MCF 10A (cell line): ENCODE measurements at regions not wholly inside any gene's neighbourhood (a gene's known extent, or its start where the extent isn't known, plus 50 kb on each side); places are given as distances from the start of the nearest gene placed in this dataset.
A peak's percentile ranks its signal among the peaks of the same experiment; 100 is the strongest.

Experiments
- BruUV-seq: library from RNA; stranded (reverse); fragments of 400-500 nt; replicated peaks from 2 replicates; lab custom pipeline; 2021; lab: Mats Ljungman, UMichigan
- CTCF ChIA-PET: fragments of 300-600 bp; sonication (Branson Sonifier 250); formaldehyde crosslinking; extraction: SDS; loops from one replicate; lab custom pipeline; 2021; ENCODE audit warnings: antibody characterized with exemption, inconsistent platforms; lab: Yijun Ruan, JAX
- POLR2A ChIA-PET: fragments of 300-600, 350-650 bp; sonication (Branson Sonifier 250); formaldehyde crosslinking; extraction: SDS; loops from one replicate; lab custom pipeline; 2020; ENCODE audit warnings: antibody characterized with exemption, inconsistent platforms; lab: Yijun Ruan, JAX
- DNase-seq: peaks from one replicate; pipeline ENCODE4 v3.0.0-alpha.2; 2018; ENCODE audit not compliant: unreplicated experiment
- H3K27ac Mint-ChIP-seq: one replicate; pipeline ENCODE4 v1.8.0; 2022; ENCODE audit warnings: mild to moderate bottlenecking, low read depth, mixed read lengths; ENCODE audit not compliant: unreplicated experiment
- H3K27me3 Mint-ChIP-seq: one replicate; pipeline ENCODE4 v1.8.0; 2022; ENCODE audit warnings: mixed read lengths; ENCODE audit not compliant: insufficient read depth, unreplicated experiment
- H3K36me3 Mint-ChIP-seq: one replicate; pipeline ENCODE4 v1.8.0; 2022; ENCODE audit warnings: mild to moderate bottlenecking, moderate library complexity, mixed read lengths; ENCODE audit not compliant: insufficient read depth, unreplicated experiment
- H3K4me1 Mint-ChIP-seq: one replicate; pipeline ENCODE4 v1.8.0; 2022; ENCODE audit warnings: mixed read lengths; ENCODE audit not compliant: insufficient read depth, unreplicated experiment
- H3K4me3 Mint-ChIP-seq: one replicate; pipeline ENCODE4 v1.8.0; 2022; ENCODE audit warnings: mild to moderate bottlenecking, moderate library complexity, mixed read lengths; ENCODE audit not compliant: unreplicated experiment
- H3K9me3 Mint-ChIP-seq: one replicate; pipeline ENCODE4 v1.8.0; 2022; ENCODE audit warnings: mixed read lengths; ENCODE audit not compliant: unreplicated experiment
- intact Hi-C: fragments of 100-400 bp; cut with micrococcal nuclease; formaldehyde crosslinking; loops from 2 replicates; pipeline ENCODE4 v1.14.1; 2022
- TF ChIP-seq, protein P1 (sequence below): fragments of 200-600 bp; IDR thresholded peaks from one replicate; pipeline ENCODE4 v1.8.0; 2022; ENCODE audit warnings: antibody characterized with exemption, mild to moderate bottlenecking; ENCODE audit not compliant: unreplicated experiment

- Mint-ChIP-seq H3K27me3 (no peaks in the 10 kb centered on the region), H3K27ac (peak overlapping the region; percentile 23), H3K36me3 (no peaks in the 10 kb centered on the region), H3K4me1 (peaks cover 20% of the 10 kb centered on the region), H3K9me3 (peaks cover 12% of the 10 kb centered on the region), H3K4me3 (no peak overlapping the region)
- ChIA-PET CTCF (interaction anchor here (0.6 to 1.5 kb wide), 5 partner anchors 14 to 214 kb away, joined by 3 read pairs; no protein-coding TSS in a partner anchor), POLR2A (interaction anchor here (1.8 to 1.9 kb wide), 2 partner anchors 55 to 63 kb away, joined by 6 to 8 read pairs; partner anchors contain the start of gene LRRK2)
- BruUV-seq, result no TSS peak
- DNase-seq, result no peak
- intact Hi-C loops, result no loop called here
- TF ChIP-seq, protein P1, sequence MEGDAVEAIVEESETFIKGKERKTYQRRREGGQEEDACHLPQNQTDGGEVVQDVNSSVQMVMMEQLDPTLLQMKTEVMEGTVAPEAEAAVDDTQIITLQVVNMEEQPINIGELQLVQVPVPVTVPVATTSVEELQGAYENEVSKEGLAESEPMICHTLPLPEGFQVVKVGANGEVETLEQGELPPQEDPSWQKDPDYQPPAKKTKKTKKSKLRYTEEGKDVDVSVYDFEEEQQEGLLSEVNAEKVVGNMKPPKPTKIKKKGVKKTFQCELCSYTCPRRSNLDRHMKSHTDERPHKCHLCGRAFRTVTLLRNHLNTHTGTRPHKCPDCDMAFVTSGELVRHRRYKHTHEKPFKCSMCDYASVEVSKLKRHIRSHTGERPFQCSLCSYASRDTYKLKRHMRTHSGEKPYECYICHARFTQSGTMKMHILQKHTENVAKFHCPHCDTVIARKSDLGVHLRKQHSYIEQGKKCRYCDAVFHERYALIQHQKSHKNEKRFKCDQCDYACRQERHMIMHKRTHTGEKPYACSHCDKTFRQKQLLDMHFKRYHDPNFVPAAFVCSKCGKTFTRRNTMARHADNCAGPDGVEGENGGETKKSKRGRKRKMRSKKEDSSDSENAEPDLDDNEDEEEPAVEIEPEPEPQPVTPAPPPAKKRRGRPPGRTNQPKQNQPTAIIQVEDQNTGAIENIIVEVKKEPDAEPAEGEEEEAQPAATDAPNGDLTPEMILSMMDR, result no peak
These were observed 56.2 kb upstream of the SLC2A13 start for GRCh38 chr12:40162033-40162432.

DNA sequence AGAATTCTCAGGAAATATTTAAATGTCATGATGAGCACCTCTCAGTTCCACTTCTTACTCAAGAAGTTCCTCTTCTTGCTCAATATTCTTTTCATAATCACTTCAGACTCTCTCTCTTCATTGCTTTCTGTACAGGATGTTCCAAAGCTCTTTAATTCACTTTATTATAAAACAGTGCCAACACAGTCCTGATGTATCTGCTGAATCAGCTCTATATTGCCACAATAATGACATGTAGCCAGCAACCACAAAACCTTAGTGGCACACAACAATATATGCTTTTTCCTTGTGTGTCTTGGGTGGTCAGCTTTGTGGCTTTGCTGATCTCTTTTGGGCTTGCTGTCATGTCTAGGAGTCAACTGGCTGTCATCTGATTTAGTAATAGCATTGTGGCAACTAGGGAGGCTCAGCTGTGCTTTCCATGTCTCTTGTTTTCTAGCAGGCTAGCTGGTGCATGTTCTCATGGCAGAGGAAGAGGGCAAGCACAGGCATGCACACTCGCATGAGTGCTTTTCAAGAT lies 52.8 kb upstream of the SLC2A13 start:
- Mint-ChIP-seq H3K9me3 (no peaks in the 10 kb centered on the region), H3K27me3 (no peaks in the 10 kb centered on the region), H3K4me1 (peaks cover 21% of the 10 kb centered on the region), H3K27ac (peak overlapping the region; percentile 90), H3K4me3 (peak overlapping the region; percentile 56), H3K36me3 (no peaks in the 10 kb centered on the region)
- intact Hi-C loops, result no loop called here
- peak; percentile 94 for DNase-seq
- TF ChIP-seq, protein P1, result no peak
- ChIA-PET POLR2A (interaction anchor here (0.6 to 4.8 kb wide), 27 partner anchors 9 to 157 kb away, joined by 3 to 52 read pairs (median 5); partner anchors contain the start of genes LRRK2 and SLC2A13), CTCF (interaction anchor here (0.7 to 11.3 kb wide), 12 partner anchors 25 to 166 kb away, joined by 3 to 177 read pairs (median 3); partner anchors contain the start of gene LRRK2)
- no TSS peak for BruUV-seq

GRCh38 chr12:40157336-40157735 lies 51.5 kb upstream of the SLC2A13 start:
- intact Hi-C loops, result no loop called here
- Mint-ChIP-seq H3K4me1 (peaks cover 31% of the 10 kb centered on the region), H3K27me3 (no peaks in the 10 kb centered on the region), H3K9me3 (no peaks in the 10 kb centered on the region), H3K4me3 (no peak overlapping the region), H3K36me3 (no peaks in the 10 kb centered on the region), H3K27ac (peak overlapping the region; percentile 90)
- DNase-seq, result peak; percentile 21
- POLR2A ChIA-PET, result interaction anchor here (1.2 to 4.8 kb wide), 12 partner anchors 8 to 159 kb away, joined by 3 to 52 read pairs (median 7); partner anchors contain the start of gene LRRK2
- TF ChIP-seq, protein P1, result no peak
- BruUV-seq, result no TSS peak
- CTCF ChIA-PET, result interaction anchor here (1.0 to 11.3 kb wide), 4 partner anchors 57 to 158 kb away, joined by 3 to 177 read pairs (median 4); no protein-coding TSS in a partner anchor

GRCh38 chr12:40156021-40156764 lies 50.3 kb upstream of the SLC2A13 start:
- no TSS peak for BruUV-seq
- Mint-ChIP-seq H3K36me3 (no peaks in the 10 kb centered on the region), H3K4me3 (no peak overlapping the region), H3K9me3 (no peaks in the 10 kb centered on the region), H3K27ac (no peak overlapping the region), H3K4me1 (peaks cover 31% of the 10 kb centered on the region), H3K27me3 (no peaks in the 10 kb centered on the region)
- ChIA-PET CTCF (interaction anchor here (0.6 to 11.3 kb wide), 4 partner anchors 39 to 159 kb away, joined by 3 to 177 read pairs (median 8); no protein-coding TSS in a partner anchor), POLR2A (interaction anchor here (1.1 to 4.8 kb wide), 5 partner anchors 53 to 159 kb away, joined by 3 to 52 read pairs (median 11); partner anchors contain the start of gene LRRK2)
- intact Hi-C loops, result no loop called here
- DNase-seq, result no peak
- TF ChIP-seq, protein P1, result no peak
